Hepatocyte (in vitro differentiated cells): ENCODE measurements at regions not wholly inside any gene's neighbourhood (a gene's known extent, or its start where the extent isn't known, plus 50 kb on each side); places are given as distances from the start of the nearest gene placed in this dataset.

Experiments used
- DNase-seq: peaks from one replicate; pipeline ENCODE4 v3.0.0-alpha.2; 2016; ENCODE audit warnings: low spot score
- H2AFZ ChIP-seq: fragments of 200-600 bp; sonication (generic); 2 replicates; pipeline ENCODE4 v1.6.0; 2016; ENCODE audit warnings: antibody characterized with exemption, mild to moderate bottlenecking
- H3K27ac ChIP-seq: fragments of 200-600 bp; sonication (generic); 2 replicates; pipeline ENCODE4 v1.5.1; 2016; ENCODE audit warnings: mild to moderate bottlenecking
- H3K27me3 ChIP-seq: fragments of 200-600 bp; sonication (generic); 2 replicates; pipeline ENCODE4 v1.6.1; 2016
- H3K36me3 ChIP-seq: fragments of 200-600 bp; sonication (generic); replicated peaks from 2 replicates; pipeline ENCODE4 v1.5.1; 2016; ENCODE audit warnings: low read depth; ENCODE audit not compliant: insufficient read depth
- H3K4me1 ChIP-seq: fragments of 200-600 bp; sonication (generic); 2 replicates; pipeline ENCODE4 v1.5.1; 2016; ENCODE audit warnings: mild to moderate bottlenecking, moderate library complexity; ENCODE audit not compliant: insufficient read depth
- H3K4me2 ChIP-seq: fragments of 200-600 bp; sonication (generic); 2 replicates; pipeline ENCODE4 v1.6.0; 2016
- H3K4me3 ChIP-seq: fragments of 200-600 bp; sonication (generic); 2 replicates; pipeline ENCODE4 v1.5.1; 2016; ENCODE audit warnings: mild to moderate bottlenecking
- H3K79me2 ChIP-seq: fragments of 200-600 bp; sonication (generic); 2 replicates; pipeline ENCODE4 v1.6.0; 2017; ENCODE audit warnings: mild to moderate bottlenecking
- H3K9me2 ChIP-seq: fragments of 200-600 bp; sonication (generic); replicated peaks from 2 replicates; pipeline ENCODE4 v1.6.0; 2017; ENCODE audit warnings: mild to moderate bottlenecking; ENCODE audit not compliant: insufficient read depth
- H3K9me3 ChIP-seq: fragments of 200-600 bp; sonication (generic); 2 replicates; pipeline ENCODE4 v1.5.1; 2016; ENCODE audit warnings: low read depth, mild to moderate bottlenecking
- H4K20me1 ChIP-seq: fragments of 200-600 bp; sonication (generic); 2 replicates; pipeline ENCODE4 v1.6.0; 2016; ENCODE audit warnings: mild to moderate bottlenecking; ENCODE audit not compliant: insufficient read depth, poor library complexity, severe bottlenecking
- CTCF ChIP-seq: fragments of 200-600 bp; sonication (generic); IDR thresholded peaks from 2 replicates; pipeline ENCODE4 v1.5.1; 2016; ENCODE audit warnings: antibody characterized with exemption, mild to moderate bottlenecking; ENCODE audit not compliant: poor library complexity
- EZH2 ChIP-seq: fragments of 200-600 bp; sonication (generic); IDR thresholded peaks from 2 replicates; pipeline ENCODE4 v1.6.1; 2016; ENCODE audit warnings: antibody characterized with exemption, mild to moderate bottlenecking, borderline replicate concordance
- EZH2phosphoT487 ChIP-seq: fragments of 200-600 bp; sonication (generic); IDR thresholded peaks from one replicate; pipeline ENCODE4 v1.6.1; 2018; ENCODE audit warnings: antibody characterized with exemption, mild to moderate bottlenecking, low read depth, moderate library complexity; ENCODE audit not compliant: unreplicated experiment, severe bottlenecking
- WGBS: methylation state at CpG from one replicate; pipeline ENCODE4 v1.1.6; 2016; ENCODE audit warnings: low lambda C conversion rate; ENCODE audit errors: missing lambda C conversion rate; 5-methylcytosine and 5-hydroxymethylcytosine counted together

- WGBS = 85% methylated on average over 3 of the region's 3 CpGs
Observed at GRCh38 chr17:11053846-11054245, 187.2 kb upstream of the SHISA6 start.

GRCh38 chr17:11049539-11049938, 191.5 kb upstream of the SHISA6 start:
- Histone ChIP-seq H4K20me1 (no peaks in the 10 kb centered on the region), H3K4me1 (no peaks in the 10 kb centered on the region)
- TF ChIP-seq EZH2phosphoT487 = no peak
- TF ChIP-seq EZH2 = no peak
- TF ChIP-seq CTCF = no peak

More at GRCh38 chr17:11053846-11054245, 187.2 kb upstream of the SHISA6 start:
- Histone ChIP-seq H3K9me2 (no peaks in the 10 kb centered on the region), H3K36me3 (no peaks in the 10 kb centered on the region), H3K27ac (no peak overlapping the region), H3K4me1 (no peaks in the 10 kb centered on the region), H3K9me3 (no peaks in the 10 kb centered on the region), H3K4me3 (no peak overlapping the region), H3K79me2 (no peaks in the 10 kb centered on the region), H3K4me2 (no peak overlapping the region), H4K20me1 (no peaks in the 10 kb centered on the region), H3K27me3 (no peaks in the 10 kb centered on the region), H2AFZ (no peak overlapping the region)
- DNase-seq = no peak
- no peak for TF ChIP-seq EZH2phosphoT487
- no peak for TF ChIP-seq CTCF
- TF ChIP-seq EZH2 = no peak

GRCh38 chr17:11047228-11047627, 193.8 kb upstream of the SHISA6 start:
- DNase-seq = no peak
- Histone ChIP-seq H3K79me2 (no peaks in the 10 kb centered on the region), H3K4me1 (no peaks in the 10 kb centered on the region), H3K4me2 (no peak overlapping the region), H4K20me1 (no peaks in the 10 kb centered on the region), H3K4me3 (no peak overlapping the region), H3K27ac (no peak overlapping the region), H3K27me3 (no peaks in the 10 kb centered on the region), H3K9me3 (no peaks in the 10 kb centered on the region), H3K36me3 (no peaks in the 10 kb centered on the region), H2AFZ (no peak overlapping the region), H3K9me2 (no peaks in the 10 kb centered on the region)
- WGBS = 83% methylated on average over 2 of the region's 2 CpGs
- no peak for TF ChIP-seq CTCF
- no peak for TF ChIP-seq EZH2
- no peak for TF ChIP-seq EZH2phosphoT487

More at GRCh38 chr17:11049539-11049938, 191.5 kb upstream of the SHISA6 start:
- 76% methylated on average over 2 of the region's 2 CpGs for WGBS
- Histone ChIP-seq H3K4me2 (no peak overlapping the region), H3K27me3 (no peaks in the 10 kb centered on the region), H3K9me3 (no peaks in the 10 kb centered on the region), H3K4me3 (no peak overlapping the region), H3K27ac (no peak overlapping the region), H3K9me2 (no peaks in the 10 kb centered on the region), H3K79me2 (no peaks in the 10 kb centered on the region), H3K36me3 (no peaks in the 10 kb centered on the region), H2AFZ (no peak overlapping the region)
- DNase-seq = no peak

GRCh38 chr17:11039342-11039741, 201.5 kb upstream of the PIRT start:
- no peak for DNase-seq
- Histone ChIP-seq H3K36me3 (no peaks in the 10 kb centered on the region), H4K20me1 (no peaks in the 10 kb centered on the region), H3K79me2 (no peaks in the 10 kb centered on the region), H3K27ac (no peak overlapping the region), H3K4me1 (no peaks in the 10 kb centered on the region), H2AFZ (no peak overlapping the region), H3K27me3 (no peaks in the 10 kb centered on the region), H3K9me3 (no peaks in the 10 kb centered on the region), H3K4me3 (no peak overlapping the region), H3K4me2 (no peak overlapping the region), H3K9me2 (no peaks in the 10 kb centered on the region)
- TF ChIP-seq EZH2 = no peak
- no peak for TF ChIP-seq EZH2phosphoT487
- no peak for TF ChIP-seq CTCF
- WGBS = 86% methylated on average over 1 of the region's 1 CpG
